Suprapubic skin (tissue), 4 donors: ENCODE measurements at regions not wholly inside any gene's neighbourhood (a gene's known extent, or its start where the extent isn't known, plus 50 kb on each side); places are given as distances from the start of the nearest gene placed in this dataset.
A peak's percentile ranks its signal among the peaks of the same experiment; 100 is the strongest.

Source experiments
- DNase-seq, 2 donors: peaks; one replicate each; pipeline ENCODE4 v3.0.0-alpha.2; 2019; ENCODE audit warnings: low spot score in 2 of 2
- H3K27ac ChIP-seq: fragments of 200-600 bp; sonication (generic); one replicate; pipeline ENCODE4 v1.5.1; 2019
- H3K27me3 ChIP-seq: fragments of 200-600 bp; sonication (generic); one replicate; pipeline ENCODE4 v1.5.1; 2019
- H3K36me3 ChIP-seq: fragments of 200-600 bp; sonication (generic); one replicate; pipeline ENCODE4 v1.5.1; 2019
- H3K4me1 ChIP-seq: fragments of 200-600 bp; sonication (generic); one replicate; pipeline ENCODE4 v1.5.1; 2019
- H3K4me3 ChIP-seq: fragments of 200-600 bp; sonication (generic); one replicate; pipeline ENCODE4 v1.5.1; 2019; ENCODE audit warnings: mild to moderate bottlenecking
- H3K9me3 ChIP-seq: fragments of 200-600 bp; sonication (generic); one replicate; pipeline ENCODE4 v1.5.1; 2019
- CTCF ChIP-seq, 2 donors: fragments of 200-600 bp in 1 of 2; fragments of 450-650 bp in 1 of 2; sonication (generic) in 1 of 2; IDR thresholded peaks; one replicate each; pipeline ENCODE4 v1.5.1; 2016 to 2019; ENCODE audit warnings: antibody characterized with exemption in 2 of 2, mild to moderate bottlenecking in 1 of 2, moderate library complexity in 1 of 2
- EP300 ChIP-seq: sonication (generic); formaldehyde crosslinking; IDR thresholded peaks from one replicate; pipeline ENCODE4 v1.6.1; 2017; ENCODE audit warnings: antibody characterized with exemption
- POLR2A ChIP-seq, 2 donors: fragments of 450-650 bp; IDR thresholded peaks; one replicate each; pipeline ENCODE4 v1.6.1; 2017; ENCODE audit warnings: antibody characterized with exemption in 2 of 2, mild to moderate bottlenecking in 2 of 2, moderate library complexity in 2 of 2
- POLR2AphosphoS5 ChIP-seq, 3 donors: sonication (generic); formaldehyde crosslinking; IDR thresholded peaks; one replicate each; pipeline ENCODE4 v1.6.1; 2017; ENCODE audit warnings: antibody characterized with exemption in 3 of 3
- WGBS: methylation state at CpG from one replicate; pipeline ENCODE4 v1.1.5; 2018; 5-methylcytosine and 5-hydroxymethylcytosine counted together

- TF ChIP-seq POLR2A (IDR thresholded peaks at IDR 0.05): no peak
- no peak for TF ChIP-seq POLR2AphosphoS5 (IDR thresholded peaks at IDR 0.05)
- no peak for TF ChIP-seq CTCF (IDR thresholded peaks at IDR 0.05)
- TF ChIP-seq EP300: no peak
- DNase-seq: peak; percentile 36 to 41
- H3K36me3 ChIP-seq: no peaks in the 10 kb centered on the region
- no peaks in the 10 kb centered on the region for H3K27me3 ChIP-seq
- H3K27ac ChIP-seq: no peak overlapping the region
- H3K4me1 ChIP-seq: peaks cover 17% of the 10 kb centered on the region
- 90% methylated on average over 5 of the region's 7 CpGs for WGBS
- H3K9me3 ChIP-seq: no peaks in the 10 kb centered on the region
- no peak overlapping the region for H3K4me3 ChIP-seq
These were observed 308.0 kb downstream of the MATN1 start for GRCh38 chr1:30415171-30415940.

- H3K4me1 ChIP-seq: peaks cover 14% of the 10 kb centered on the region
- DNase-seq: peak in 1 of 2 donors; percentile 69
- H3K27ac ChIP-seq: no peak overlapping the region
- no peaks in the 10 kb centered on the region for H3K27me3 ChIP-seq
- no peak overlapping the region for H3K4me3 ChIP-seq
- WGBS: 64% methylated on average over 3 of the region's 3 CpGs
- TF ChIP-seq EP300 (no peak), POLR2A (IDR thresholded peaks at IDR 0.05) (no peak), CTCF (IDR thresholded peaks at IDR 0.05) (no peak), POLR2AphosphoS5 (IDR thresholded peaks at IDR 0.05) (no peak)
- no peaks in the 10 kb centered on the region for H3K36me3 ChIP-seq
- H3K9me3 ChIP-seq: no peaks in the 10 kb centered on the region
These were observed 308.6 kb downstream of the MATN1 start for GRCh38 chr1:30414851-30415165.

- Histone ChIP-seq H3K27me3 (no peaks in the 10 kb centered on the region), H3K36me3 (no peaks in the 10 kb centered on the region), H3K27ac (no peak overlapping the region), H3K4me3 (no peak overlapping the region), H3K9me3 (no peaks in the 10 kb centered on the region), H3K4me1 (peaks cover 10% of the 10 kb centered on the region)
- TF ChIP-seq POLR2A (IDR thresholded peaks at IDR 0.05): no peak
- TF ChIP-seq POLR2AphosphoS5 (IDR thresholded peaks at IDR 0.05): no peak
- no peak for TF ChIP-seq EP300
- no peak for TF ChIP-seq CTCF (IDR thresholded peaks at IDR 0.05)
- DNase-seq: peak; percentile 44 to 70
- WGBS: 81% methylated on average over 13 of the region's 14 CpGs
These were observed 309.1 kb downstream of the MATN1 start for GRCh38 chr1:30414086-30414850.

- Histone ChIP-seq H3K27me3 (no peaks in the 10 kb centered on the region), H3K4me1 (peaks cover 7% of the 10 kb centered on the region), H3K9me3 (no peaks in the 10 kb centered on the region), H3K4me3 (no peak overlapping the region), H3K36me3 (no peaks in the 10 kb centered on the region), H3K27ac (no peak overlapping the region)
- 73% methylated on average over 3 of the region's 12 CpGs for WGBS
- peak; percentile 40 to 65 for DNase-seq
- TF ChIP-seq POLR2A (IDR thresholded peaks at IDR 0.05): no peak
- no peak for TF ChIP-seq EP300
- TF ChIP-seq CTCF (IDR thresholded peaks at IDR 0.05): no peak
- TF ChIP-seq POLR2AphosphoS5 (IDR thresholded peaks at IDR 0.05): no peak
These were observed 309.8 kb downstream of the MATN1 start for GRCh38 chr1:30413606-30414005.

GRCh38 chr1:30413111-30413440 lies 310.3 kb downstream of the MATN1 start:
- Histone ChIP-seq H3K27me3 (no peaks in the 10 kb centered on the region), H3K9me3 (no peaks in the 10 kb centered on the region), H3K4me1 (peaks cover 5% of the 10 kb centered on the region), H3K36me3 (no peaks in the 10 kb centered on the region), H3K4me3 (no peak overlapping the region), H3K27ac (no peak overlapping the region)
- WGBS: 62% methylated on average over 8 of the region's 8 CpGs
- TF ChIP-seq EP300: no peak
- TF ChIP-seq CTCF (IDR thresholded peaks at IDR 0.05): no peak
- TF ChIP-seq POLR2A (IDR thresholded peaks at IDR 0.05): no peak
- TF ChIP-seq POLR2AphosphoS5 (IDR thresholded peaks at IDR 0.05): no peak
- peak; percentile 33 to 34 for DNase-seq
